Activated T-cell treated with anti-CD3 and anti-CD28 coated beads for 48 hours (primary cell): ENCODE measurements at regions not wholly inside any gene's neighbourhood (a gene's known extent, or its start where the extent isn't known, plus 50 kb on each side); places are given as distances from the start of the nearest gene placed in this dataset.
"Not testable (repeated sequence)": the region's sequence is repeated elsewhere in the genome, so short reads cannot be mapped to it uniquely, and the experiment has no call there.

Experiments used
- DNase-seq: peaks from one replicate; pipeline ENCODE4 v3.0.0-alpha.2; 2020; ENCODE audit warnings: low read depth

DNA sequence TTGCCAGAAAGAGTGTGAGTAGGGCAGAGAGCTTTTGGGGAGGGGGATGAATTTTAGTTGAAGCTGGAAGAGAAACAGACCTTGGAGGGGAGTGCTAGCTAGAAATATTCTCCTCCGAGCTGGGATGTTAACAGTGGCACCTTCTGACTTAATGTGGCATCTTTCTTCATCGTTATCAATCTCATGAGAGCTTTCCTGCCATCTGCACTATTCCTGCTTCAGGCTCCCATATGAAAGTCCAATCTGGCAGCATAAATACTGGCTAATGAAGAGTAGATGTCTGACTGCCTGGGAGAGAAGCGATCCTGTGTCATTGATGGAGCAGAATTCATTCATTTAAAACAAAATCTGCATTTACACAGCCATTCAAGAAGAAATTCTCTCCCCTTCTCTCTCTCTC, 284.5 kb downstream of the TMEM38B start:
- no peak for DNase-seq

GRCh38 chr9:105979290-105979689, 284.9 kb downstream of the TMEM38B start:
- DNase-seq = no peak

DNA sequence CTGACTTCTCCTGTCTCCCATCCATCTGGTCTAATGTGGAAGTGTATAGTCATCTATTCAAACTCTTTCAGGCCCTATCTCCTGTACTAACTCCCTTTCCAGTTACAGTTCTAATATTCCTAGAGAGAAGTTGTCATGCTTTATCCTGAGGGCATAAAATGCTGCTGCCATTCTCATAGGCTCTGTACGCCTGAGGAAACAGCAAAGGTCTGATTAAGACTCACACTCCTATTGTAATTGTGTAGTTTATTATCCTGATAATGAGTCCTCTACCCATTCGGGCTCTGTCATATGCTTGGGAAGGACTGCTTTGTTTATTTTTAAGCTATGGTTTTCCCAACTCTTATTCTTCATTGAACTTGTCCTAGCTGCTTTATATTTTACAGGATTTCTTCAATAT, 290.4 kb downstream of the TMEM38B start:
- no peak for DNase-seq

DNA sequence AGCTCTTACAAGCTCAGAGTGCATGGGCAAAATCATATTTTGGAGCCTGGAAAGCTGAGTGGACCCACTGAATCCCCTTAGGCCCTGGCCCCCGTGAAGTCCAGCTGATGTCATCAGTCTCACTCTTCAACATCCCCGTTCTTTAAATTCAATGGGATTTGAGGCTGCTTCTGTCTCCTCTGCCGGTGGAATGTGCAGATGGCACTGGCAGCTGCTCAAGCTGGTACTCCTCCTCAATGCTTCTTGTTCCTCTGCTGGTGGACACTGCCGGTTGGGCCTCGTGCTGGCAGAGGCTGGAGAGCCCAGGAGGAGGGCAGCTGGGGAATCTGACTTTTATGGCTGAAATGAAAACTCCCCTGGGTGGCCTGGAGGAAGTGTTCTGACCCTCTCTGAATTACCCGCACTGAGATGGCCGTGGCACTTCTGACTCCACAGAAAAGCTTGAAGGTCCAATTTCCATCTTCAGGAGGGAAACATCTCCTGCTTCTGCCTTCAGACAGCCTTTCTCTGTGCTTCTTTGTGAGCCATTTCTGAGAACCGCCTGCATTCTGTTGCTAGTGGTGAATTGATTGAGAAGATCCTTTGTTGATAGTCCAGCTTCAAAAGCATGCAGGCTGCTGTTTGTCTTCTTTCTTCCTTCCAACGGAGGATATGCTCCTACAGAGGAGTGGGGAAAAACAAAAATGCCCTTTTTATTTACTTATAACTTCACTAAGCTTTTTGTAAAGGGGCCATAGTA, 298.9 kb downstream of the TMEM38B start:
- no peak for DNase-seq

DNA sequence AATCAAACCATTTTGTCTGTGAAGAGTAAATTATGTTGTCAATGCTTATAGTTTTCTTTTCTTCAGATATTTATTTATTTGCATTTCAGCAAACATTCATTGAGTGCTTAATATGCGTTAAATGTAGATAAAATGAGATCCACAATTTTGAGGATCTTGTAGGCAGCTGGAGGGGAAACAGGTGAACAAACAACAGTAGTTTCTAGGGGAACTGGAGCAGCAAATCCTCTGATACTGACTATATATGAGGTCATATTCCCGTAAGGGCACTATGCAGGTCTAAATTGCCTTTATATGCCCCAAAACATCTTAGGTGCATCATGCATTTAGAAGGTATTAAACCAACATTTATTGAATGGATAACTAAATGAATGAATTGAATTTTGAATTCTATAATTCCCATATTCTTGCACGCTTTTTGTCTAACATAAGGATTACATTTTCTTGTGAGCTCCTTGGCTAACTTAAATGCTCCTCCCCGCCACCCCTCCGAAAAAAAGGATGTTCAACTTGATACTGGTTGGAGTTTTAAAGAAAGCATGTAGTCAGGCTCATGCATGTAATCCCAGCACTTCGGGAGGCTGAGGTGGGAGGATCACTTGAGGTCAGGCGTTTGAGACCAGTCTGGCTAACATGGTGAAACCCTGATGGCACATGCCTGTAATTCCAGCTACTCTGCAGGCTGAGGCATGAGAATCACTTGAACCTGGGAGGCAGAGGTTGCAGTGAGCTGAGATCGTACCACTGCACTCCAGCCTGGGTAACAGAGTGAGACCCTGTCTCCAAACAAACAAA, 299.8 kb downstream of the TMEM38B start:
- no peak for DNase-seq

- no peak for DNase-seq
Measured at GRCh38 chr9:105994970-105995369, 300.6 kb downstream of the TMEM38B start.

DNA sequence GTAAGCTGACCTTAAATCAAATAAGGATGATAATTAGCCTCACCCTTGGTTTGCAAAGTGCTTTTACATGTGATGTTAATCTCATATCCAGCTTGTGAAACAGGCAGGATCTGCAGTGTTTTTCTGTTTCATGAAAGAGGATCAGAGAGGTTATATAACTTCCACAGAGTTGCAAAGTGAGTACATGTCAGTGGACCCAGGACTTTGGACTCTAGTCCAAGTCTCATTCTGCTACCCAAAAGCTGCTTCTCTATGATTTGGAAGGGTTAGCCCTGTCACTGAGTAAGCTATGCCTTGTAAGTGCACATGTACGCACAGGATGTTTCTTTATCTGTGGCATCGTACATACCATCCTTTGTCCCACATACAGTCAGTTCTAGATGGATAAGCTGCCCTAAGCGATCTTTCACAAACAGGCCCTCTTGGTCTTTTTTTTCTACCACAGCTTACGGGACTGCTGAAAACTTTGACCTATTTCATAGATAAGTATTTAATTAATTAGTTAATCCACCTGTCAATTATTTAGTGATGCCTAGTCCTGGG, 322.9 kb downstream of the TMEM38B start:
- DNase-seq = no peak

DNA sequence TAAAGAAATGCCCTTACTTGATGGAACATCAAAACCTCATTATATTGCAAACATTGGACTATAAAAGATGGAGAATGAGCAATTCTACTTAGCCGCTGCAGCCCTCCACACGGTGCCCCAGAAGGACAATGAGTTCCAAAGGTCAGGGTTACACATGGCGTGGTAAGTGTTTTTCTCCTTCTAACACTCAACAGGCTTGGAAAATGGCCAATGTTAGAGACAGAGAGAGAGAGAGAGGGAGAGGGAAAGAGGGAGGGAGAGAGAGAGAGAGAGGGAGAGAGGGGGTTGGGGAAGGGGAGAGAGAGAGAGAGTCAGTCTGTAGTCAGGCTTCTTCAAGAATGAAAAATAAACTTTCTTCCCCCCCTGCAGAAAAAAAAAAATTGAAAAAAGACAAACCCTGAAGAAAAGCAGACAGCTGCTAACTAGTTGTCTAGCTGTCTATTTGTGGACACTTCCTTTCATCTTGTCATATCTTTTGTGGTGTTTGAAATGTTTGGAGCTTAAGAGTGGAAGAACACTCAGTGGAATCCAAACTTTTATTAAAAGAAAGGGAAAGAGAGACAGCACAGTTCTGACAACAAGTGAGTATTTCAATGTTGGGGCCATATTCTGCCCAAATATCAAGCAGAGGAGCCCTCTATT, 324.8 kb downstream of the TMEM38B start:
- DNase-seq = no peak

DNA sequence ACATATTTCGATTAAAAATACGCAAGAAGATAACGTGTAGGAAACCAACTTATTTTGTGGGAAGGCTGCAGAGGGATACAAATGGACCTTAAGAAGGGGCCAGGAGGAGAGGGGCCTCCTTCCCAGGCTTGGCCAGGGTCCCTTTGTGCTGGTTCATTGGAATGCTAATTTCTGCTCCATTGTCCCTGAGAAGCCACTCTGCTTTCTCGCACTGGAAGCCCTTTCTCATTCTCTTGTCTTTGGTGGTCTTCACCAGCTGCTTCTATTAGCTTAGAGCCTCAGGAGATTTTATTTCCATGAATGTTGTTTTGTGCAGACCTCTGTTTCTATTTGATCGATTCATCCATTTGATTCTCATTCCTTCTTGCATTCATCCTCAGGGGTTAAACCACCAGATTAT, 325.4 kb downstream of the TMEM38B start:
- no peak for DNase-seq

DNA sequence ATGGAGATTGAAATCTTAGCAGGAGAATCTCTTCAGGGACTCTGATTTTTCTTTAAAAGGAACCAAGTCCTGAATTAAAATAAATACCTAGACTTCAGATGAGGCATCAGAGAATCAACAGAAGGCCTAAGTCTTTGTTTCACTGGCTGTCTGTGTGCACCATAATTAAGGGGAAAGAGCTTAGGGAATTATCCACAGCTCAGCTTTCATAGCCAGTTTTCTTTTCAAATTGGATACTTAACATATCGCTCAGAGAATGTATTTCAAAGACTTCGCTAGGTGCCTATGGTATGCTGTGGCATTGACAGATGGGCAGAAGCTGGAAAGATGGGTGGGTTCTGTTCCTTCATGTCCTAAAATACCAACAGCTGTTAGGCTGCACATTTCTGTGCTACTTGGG, 325.8 kb downstream of the TMEM38B start:
- DNase-seq = no peak

GRCh38 chr9:106023455-106023854, 329.1 kb downstream of the TMEM38B start:
- DNase-seq = no peak

DNA sequence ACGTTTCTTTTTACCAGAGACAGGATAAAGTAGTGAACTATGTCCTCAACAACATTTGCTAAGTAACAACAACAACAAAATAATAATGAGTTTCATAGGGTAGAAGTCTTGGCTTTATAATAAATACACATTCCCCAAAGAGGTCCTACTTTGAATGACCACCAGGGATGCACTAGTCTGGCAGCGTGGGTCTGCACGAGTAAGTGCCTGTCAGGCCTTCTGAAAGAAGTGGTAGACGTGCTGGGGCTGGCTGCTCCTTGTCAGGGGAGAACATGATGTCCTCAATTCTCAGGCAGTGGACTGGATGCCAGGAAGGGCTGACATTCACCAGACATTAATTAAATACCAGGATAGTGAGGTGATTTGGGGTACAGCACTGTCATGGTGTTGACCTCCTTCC, 331.1 kb downstream of the TMEM38B start:
- DNase-seq = no peak

DNA sequence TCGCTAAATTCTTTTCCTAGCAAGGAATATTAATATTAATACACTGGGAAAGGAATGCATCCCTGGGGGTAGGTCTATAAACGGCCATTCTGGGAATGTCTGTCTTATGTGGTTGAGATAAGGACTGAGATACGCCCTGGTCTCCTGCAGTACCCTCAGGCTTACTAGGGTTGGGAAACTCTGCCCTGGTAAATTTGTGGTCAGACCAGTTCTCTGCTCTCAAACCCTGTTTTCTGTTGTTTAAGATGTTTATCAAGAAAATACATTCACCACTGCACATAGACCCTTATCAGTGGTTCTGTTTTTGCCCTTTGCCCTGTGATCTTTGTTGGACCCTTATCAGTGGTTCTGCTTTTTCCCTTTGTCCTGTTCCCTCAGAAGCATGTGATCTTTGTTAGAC, 335.8 kb downstream of the TMEM38B start:
- DNase-seq = not testable (repeated sequence)

- no peak for DNase-seq
Measured at GRCh38 chr9:106032978-106033377, 338.6 kb downstream of the TMEM38B start.

- no peak for DNase-seq
Measured at GRCh38 chr9:106035806-106036205, 341.5 kb downstream of the TMEM38B start.

GRCh38 chr9:106038266-106039001, 344.1 kb downstream of the TMEM38B start:
- no peak for DNase-seq

DNA sequence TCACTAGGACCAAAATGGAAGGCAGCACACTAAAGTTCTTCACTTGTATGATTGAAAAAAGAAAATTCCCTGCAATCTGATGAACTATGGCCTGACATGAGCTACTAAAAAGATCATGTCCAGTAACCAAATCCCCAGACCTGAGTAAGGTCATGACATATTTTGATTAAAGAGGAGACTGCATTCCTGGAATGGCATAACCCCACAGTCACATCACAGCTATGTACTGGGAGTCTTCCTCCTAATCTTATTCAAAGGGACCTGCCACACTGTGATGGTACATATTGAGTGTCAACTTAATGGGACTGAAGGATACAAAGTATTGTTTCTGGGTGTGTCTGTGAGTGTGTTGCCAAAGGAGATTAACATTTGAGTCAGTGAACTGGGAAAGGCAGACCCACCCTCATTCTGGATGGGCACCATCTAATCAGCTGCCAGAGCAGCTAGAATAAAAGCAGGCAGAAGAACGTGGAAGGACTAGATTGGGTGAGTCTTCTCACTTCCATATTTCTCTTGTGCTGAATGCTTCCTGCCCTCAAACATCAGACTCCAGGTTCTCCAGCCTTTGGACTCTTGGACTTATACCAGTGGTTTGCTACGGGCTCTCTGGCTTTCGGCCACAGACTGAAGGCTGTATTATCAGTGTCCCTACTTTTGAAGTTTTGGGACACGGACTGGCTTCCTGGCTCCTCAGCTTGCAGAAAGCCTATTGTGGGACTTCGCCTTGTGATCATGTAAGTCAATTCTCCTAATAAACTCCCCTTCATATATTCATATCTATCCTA, 345.0 kb downstream of the TMEM38B start:
- DNase-seq = no peak

- not testable (repeated sequence) for DNase-seq
Measured at GRCh38 chr9:106041920-106042319, 347.6 kb downstream of the TMEM38B start.

GRCh38 chr9:106051545-106051944, 357.2 kb downstream of the TMEM38B start:
- DNase-seq = no peak

DNA sequence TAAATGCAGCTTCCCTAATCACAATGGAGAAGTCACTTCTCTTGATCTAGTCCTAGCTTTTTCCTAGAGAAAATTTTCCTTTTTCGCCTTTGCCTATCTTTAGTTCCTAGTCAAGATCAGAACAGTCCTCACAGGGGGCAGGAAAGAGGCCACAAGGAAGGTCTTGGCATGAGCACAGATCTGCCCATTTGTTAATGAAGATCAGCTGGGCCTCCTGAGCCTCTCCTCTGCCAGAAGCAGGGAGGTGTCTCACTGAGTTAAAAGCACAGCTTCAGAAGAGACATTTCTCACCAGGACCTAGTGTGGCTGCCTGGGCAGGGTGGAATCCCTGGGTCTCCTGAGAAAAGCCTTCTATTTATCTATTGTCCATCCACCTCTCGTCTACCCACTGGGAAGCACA, 357.8 kb downstream of the TMEM38B start:
- DNase-seq = no peak

DNA sequence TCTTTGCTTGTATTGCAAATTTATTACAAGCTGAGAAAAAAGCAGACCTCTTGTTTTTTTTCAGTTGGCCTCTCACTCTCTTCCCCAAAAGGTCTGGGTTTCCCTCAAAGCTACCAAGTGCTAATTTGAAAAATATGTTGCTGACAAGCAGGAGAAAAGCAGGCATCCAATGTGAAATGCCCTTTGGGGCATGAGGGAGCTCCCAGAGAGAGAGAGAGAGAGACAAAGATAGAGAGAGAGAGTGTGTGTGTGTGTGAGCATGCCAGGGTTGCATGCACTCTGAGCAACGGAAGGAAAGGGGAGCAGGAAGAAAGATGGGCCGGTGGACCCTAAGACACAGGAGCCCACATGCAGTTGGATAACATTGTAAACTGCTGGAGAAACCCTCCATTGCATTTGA, 358.4 kb downstream of the TMEM38B start:
- no peak for DNase-seq
